Coronary artery (tissue), 2 donors: ENCODE measurements at regions not wholly inside any gene's neighbourhood (a gene's known extent, or its start where the extent isn't known, plus 50 kb on each side); places are given as distances from the start of the nearest gene placed in this dataset.

Source experiments
- DNase-seq: peaks from one replicate; pipeline ENCODE4 v3.0.0-alpha.2; 2017; ENCODE audit warnings: low spot score
- H3K27ac ChIP-seq, 2 donors: fragments of 200-600 bp; sonication (generic); one replicate each; pipeline ENCODE4 v1.5.1; 2016 to 2019
- H3K4me3 ChIP-seq: fragments of 200-600 bp; sonication (generic); 2 replicates; pipeline ENCODE4 v1.5.1; 2016; ENCODE audit warnings: mild to moderate bottlenecking, moderate library complexity
- TF ChIP-seq, protein P1 (sequence below): fragments of 200-600 bp; sonication (generic); IDR thresholded peaks from one replicate; pipeline ENCODE4 v1.5.1; 2019; ENCODE audit warnings: antibody characterized with exemption

DNA sequence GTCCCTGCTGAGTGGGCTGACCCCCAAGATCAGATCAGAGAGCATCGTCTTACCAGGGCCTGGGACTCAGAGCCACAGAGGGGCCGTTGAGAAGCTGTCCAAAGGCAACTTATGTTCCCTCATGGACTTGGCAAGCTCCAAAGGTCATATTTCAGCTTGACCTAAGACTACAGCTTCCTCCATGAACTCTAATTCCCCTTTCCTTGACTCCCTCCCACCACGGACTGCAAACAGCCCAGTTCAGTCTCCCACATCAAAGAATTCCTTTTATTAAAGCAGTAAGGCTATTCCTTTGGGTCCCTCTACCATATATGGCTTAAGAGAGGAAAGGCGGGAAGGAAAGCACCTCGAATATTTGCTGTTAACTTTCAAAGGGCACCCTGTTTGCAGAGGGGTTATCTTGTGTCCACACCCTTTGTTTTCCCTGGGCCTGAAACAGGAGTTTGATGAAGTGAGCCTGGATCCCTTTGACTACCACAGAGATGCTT, 146.1 kb upstream of the THBS1 start:
- peak overlapping the region; percentile 46 to 56 for H3K27ac ChIP-seq
- TF ChIP-seq, protein P1, sequence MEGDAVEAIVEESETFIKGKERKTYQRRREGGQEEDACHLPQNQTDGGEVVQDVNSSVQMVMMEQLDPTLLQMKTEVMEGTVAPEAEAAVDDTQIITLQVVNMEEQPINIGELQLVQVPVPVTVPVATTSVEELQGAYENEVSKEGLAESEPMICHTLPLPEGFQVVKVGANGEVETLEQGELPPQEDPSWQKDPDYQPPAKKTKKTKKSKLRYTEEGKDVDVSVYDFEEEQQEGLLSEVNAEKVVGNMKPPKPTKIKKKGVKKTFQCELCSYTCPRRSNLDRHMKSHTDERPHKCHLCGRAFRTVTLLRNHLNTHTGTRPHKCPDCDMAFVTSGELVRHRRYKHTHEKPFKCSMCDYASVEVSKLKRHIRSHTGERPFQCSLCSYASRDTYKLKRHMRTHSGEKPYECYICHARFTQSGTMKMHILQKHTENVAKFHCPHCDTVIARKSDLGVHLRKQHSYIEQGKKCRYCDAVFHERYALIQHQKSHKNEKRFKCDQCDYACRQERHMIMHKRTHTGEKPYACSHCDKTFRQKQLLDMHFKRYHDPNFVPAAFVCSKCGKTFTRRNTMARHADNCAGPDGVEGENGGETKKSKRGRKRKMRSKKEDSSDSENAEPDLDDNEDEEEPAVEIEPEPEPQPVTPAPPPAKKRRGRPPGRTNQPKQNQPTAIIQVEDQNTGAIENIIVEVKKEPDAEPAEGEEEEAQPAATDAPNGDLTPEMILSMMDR = no peak

DNA sequence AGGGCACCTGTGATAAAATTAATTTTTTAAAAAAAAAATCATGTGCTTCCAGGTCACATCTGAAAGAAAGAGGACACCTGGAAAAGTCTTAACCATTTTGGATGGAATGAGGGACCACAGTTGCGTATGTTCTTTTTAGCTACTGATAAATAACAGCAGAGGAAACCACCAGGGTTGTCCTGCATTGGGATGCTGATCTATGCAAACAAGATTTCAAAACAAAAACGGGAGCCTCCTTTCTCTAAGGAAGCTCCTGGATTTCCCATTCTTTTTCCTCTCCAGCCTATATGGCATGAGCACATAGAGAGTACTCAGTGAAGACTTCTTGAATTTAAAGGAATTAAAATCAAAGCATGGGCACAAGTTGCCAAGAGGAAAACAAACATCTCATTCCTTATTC, 145.6 kb upstream of the THBS1 start:
- DNase-seq = no peak
- H3K4me3 ChIP-seq = no peak overlapping the region
- H3K27ac ChIP-seq = no peak overlapping the region
- TF ChIP-seq, protein P1 = no peak

More for the DNA sequence above, 146.1 kb upstream of the THBS1 start:
- no peak overlapping the region for H3K4me3 ChIP-seq
- no peak for DNase-seq

DNA sequence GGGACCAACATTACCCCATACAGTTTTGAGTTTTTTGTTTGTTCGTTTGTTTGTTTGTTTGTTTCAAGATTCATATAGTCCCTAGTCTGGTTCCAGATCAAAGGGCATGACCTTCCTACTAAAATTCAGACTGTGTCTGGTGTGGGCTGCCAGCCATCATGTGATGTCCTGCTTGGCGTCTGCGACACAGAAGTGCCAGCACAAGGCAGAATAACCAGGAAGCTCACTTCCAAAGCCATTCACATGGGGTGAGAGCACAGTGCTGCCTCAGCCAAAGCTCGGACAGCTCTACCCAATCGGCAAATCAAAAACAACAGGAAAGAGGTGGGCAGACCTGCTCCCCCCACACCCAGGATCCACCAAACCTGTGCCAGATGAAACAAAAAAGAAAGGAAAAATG, 142.6 kb upstream of the THBS1 start:
- TF ChIP-seq, protein P1 = no peak
- H3K27ac ChIP-seq = no peak overlapping the region
- DNase-seq = no peak
- no peak overlapping the region for H3K4me3 ChIP-seq

DNA sequence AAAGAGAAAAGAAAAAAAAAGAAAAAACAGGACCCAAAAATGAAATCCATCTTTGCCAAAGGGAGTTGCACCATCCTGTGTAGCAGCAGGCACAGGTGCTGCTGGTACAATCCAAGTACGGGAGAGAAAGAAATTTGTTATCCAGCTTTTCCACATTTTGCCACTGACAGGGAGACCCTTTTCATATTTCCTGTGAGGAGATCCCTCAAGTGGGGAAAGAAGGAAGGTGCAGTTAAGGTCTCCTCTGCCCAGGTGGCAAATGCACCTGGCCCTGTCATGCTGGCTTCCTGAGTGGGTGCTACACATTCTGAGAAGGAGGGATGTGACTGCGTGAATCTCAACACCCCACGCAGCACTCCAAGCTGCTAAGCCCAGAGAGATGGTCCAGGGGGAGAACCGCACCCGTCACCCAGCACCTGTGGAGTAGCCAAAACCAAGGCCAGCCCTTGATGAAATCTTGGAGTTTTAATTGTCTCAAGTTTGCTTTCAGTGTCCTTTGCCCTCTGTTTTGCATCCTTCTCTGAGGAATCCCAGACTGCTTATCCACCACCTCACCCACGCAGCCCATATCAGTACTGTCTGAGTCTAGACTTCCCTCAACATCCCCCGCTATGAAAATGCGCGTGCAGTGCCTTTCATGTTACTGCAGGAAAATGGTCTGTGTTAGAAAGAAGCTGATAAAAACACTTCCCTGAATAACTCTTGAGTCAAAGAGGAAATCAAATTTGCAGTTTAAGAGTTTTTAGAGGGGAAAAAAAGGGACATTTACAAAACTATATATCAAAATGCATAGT, 141.9 kb upstream of the THBS1 start:
- H3K27ac ChIP-seq = peak overlapping the region in 1 of 2 donors; percentile 28
- no peak for DNase-seq
- TF ChIP-seq, protein P1 = no peak
- H3K4me3 ChIP-seq = no peak overlapping the region

DNA sequence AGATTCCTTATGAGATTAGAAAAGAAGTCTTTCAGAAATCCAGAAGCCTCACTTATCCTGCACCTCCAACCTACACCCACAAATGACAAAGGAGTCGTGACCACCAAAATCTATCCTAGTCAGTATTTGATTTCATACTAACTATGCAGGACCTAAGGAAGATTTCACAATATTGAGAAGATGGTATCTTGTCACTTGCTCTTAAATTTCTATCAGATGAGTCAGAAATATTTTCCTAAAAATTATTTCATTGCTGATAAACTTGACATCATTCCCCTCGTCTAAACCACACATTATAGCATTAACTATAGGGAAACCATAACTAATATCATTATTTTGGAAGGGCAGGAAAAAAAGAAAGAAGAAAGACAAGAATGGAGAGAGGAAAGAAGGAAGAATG, 138.0 kb upstream of the THBS1 start:
- no peak for DNase-seq
- H3K4me3 ChIP-seq = no peak overlapping the region
- TF ChIP-seq, protein P1 = no peak
- no peak overlapping the region for H3K27ac ChIP-seq

DNA sequence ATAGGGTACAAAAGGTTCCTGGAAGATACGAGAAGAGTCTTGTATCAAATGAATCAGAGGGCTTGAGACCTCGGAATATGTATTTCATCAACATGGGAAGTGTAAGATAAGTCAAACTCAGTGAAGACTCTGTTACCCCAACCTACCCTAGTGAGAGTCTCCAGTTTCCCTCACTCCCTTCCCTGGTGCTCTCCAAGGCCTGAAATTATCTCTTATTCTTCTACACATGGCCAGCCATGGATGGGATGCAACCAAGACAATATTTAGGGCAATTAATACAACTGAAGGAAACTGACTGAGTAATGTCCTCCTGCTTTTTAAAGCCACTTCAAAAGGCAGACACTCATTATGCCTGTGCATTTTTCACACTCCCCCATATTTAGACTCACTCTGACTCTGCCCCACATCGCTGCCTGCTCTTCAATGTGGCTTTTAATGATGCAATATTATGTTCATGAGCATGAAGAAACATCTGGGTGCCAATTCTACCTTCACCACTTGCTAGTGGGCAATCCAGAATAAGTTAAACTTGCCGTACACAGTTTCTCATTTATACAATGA, 137.1 kb upstream of the THBS1 start:
- no peak overlapping the region for H3K4me3 ChIP-seq
- TF ChIP-seq, protein P1 = no peak
- no peak for DNase-seq
- H3K27ac ChIP-seq = no peak overlapping the region
